ENCODE measurements at regions not wholly inside any gene's neighbourhood (a gene's known extent, or its start where the extent isn't known, plus 50 kb on each side); places are given as distances from the start of the nearest gene placed in this dataset.

DNA sequence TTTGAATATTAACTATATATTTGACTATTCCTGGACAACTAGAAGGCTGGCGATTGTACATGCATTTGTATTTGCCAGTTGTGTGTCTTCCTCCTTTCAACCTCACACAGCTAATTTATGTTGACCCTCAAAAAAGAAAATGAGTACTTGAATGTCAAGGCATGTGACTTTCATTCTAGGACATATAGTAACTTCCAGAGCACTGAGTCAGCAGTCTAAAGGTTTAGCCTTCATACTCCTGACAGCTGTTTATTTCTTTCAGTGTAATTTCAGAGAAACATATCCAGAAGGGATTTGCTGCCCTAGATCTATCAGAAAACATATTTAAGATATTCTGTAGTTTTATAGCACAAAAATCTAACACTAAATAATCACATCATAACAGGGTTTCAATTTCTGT is 74.6 kb upstream of the GOLGA8J start:
- Histone ChIP-seq H3K27me3 (ENCODE audit: insufficient read depth, poor library complexity, severe bottlenecking) (peaks cover 2% of the 10 kb centered on the region), H3K4me3 (replicated peaks; ENCODE audit: insufficient read depth, low read length) (no peak overlapping the region), H3K27ac (replicated peaks) (no peak overlapping the region)
- no peak for DNase-seq (ENCODE audit: low read depth in 1 of 2, low spot score in 1 of 2)
- TF ChIP-seq SPI1 (IDR thresholded peaks at IDR 0.05; ENCODE audit: borderline replicate concordance, low read depth) (no peak), POLR2AphosphoS5 (IDR thresholded peaks at IDR 0.05; ENCODE audit: low read depth) (no peak), GABPA (IDR thresholded peaks at IDR 0.05; ENCODE audit: low read depth) (no peak)
- TF ChIP-seq, protein P1, sequence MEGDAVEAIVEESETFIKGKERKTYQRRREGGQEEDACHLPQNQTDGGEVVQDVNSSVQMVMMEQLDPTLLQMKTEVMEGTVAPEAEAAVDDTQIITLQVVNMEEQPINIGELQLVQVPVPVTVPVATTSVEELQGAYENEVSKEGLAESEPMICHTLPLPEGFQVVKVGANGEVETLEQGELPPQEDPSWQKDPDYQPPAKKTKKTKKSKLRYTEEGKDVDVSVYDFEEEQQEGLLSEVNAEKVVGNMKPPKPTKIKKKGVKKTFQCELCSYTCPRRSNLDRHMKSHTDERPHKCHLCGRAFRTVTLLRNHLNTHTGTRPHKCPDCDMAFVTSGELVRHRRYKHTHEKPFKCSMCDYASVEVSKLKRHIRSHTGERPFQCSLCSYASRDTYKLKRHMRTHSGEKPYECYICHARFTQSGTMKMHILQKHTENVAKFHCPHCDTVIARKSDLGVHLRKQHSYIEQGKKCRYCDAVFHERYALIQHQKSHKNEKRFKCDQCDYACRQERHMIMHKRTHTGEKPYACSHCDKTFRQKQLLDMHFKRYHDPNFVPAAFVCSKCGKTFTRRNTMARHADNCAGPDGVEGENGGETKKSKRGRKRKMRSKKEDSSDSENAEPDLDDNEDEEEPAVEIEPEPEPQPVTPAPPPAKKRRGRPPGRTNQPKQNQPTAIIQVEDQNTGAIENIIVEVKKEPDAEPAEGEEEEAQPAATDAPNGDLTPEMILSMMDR (IDR thresholded peaks at IDR 0.05; ENCODE audit: insufficient read depth, low read length): no peak
- TF ChIP-seq, protein P2, sequence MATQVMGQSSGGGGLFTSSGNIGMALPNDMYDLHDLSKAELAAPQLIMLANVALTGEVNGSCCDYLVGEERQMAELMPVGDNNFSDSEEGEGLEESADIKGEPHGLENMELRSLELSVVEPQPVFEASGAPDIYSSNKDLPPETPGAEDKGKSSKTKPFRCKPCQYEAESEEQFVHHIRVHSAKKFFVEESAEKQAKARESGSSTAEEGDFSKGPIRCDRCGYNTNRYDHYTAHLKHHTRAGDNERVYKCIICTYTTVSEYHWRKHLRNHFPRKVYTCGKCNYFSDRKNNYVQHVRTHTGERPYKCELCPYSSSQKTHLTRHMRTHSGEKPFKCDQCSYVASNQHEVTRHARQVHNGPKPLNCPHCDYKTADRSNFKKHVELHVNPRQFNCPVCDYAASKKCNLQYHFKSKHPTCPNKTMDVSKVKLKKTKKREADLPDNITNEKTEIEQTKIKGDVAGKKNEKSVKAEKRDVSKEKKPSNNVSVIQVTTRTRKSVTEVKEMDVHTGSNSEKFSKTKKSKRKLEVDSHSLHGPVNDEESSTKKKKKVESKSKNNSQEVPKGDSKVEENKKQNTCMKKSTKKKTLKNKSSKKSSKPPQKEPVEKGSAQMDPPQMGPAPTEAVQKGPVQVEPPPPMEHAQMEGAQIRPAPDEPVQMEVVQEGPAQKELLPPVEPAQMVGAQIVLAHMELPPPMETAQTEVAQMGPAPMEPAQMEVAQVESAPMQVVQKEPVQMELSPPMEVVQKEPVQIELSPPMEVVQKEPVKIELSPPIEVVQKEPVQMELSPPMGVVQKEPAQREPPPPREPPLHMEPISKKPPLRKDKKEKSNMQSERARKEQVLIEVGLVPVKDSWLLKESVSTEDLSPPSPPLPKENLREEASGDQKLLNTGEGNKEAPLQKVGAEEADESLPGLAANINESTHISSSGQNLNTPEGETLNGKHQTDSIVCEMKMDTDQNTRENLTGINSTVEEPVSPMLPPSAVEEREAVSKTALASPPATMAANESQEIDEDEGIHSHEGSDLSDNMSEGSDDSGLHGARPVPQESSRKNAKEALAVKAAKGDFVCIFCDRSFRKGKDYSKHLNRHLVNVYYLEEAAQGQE (IDR thresholded peaks at IDR 0.05; ENCODE audit: insufficient replicate concordance, low read depth): no peak

- Histone ChIP-seq H3K4me3 (replicated peaks; ENCODE audit: insufficient read depth, low read length) (no peak overlapping the region), H3K27me3 (ENCODE audit: insufficient read depth, poor library complexity, severe bottlenecking) (no peaks in the 10 kb centered on the region), H3K27ac (replicated peaks) (no peak overlapping the region)
- DNase-seq (ENCODE audit: low read depth in 1 of 2, low spot score in 1 of 2): no peak
- TF ChIP-seq GABPA (IDR thresholded peaks at IDR 0.05; ENCODE audit: low read depth) (no peak), POLR2AphosphoS5 (IDR thresholded peaks at IDR 0.05; ENCODE audit: low read depth) (no peak), SPI1 (IDR thresholded peaks at IDR 0.05; ENCODE audit: borderline replicate concordance, low read depth) (no peak)
- TF ChIP-seq, protein P1 (IDR thresholded peaks at IDR 0.05; ENCODE audit: insufficient read depth, low read length): no peak
- TF ChIP-seq, protein P2 (IDR thresholded peaks at IDR 0.05; ENCODE audit: insufficient replicate concordance, low read depth): no peak
Measured at GRCh38 chr15:30001602-30002001, 81.2 kb upstream of the GOLGA8J start.

GRCh38 chr15:29998033-29998432 is 84.7 kb upstream of the GOLGA8J start:
- Histone ChIP-seq H3K4me3 (replicated peaks; ENCODE audit: insufficient read depth, low read length) (no peak overlapping the region), H3K27me3 (ENCODE audit: insufficient read depth, poor library complexity, severe bottlenecking) (no peaks in the 10 kb centered on the region), H3K27ac (replicated peaks) (no peak overlapping the region)
- DNase-seq (ENCODE audit: low read depth in 1 of 2, low spot score in 1 of 2): no peak
- TF ChIP-seq, protein P1 (IDR thresholded peaks at IDR 0.05; ENCODE audit: insufficient read depth, low read length): no peak
- TF ChIP-seq SPI1 (IDR thresholded peaks at IDR 0.05; ENCODE audit: borderline replicate concordance, low read depth): no peak
- TF ChIP-seq, protein P2 (IDR thresholded peaks at IDR 0.05; ENCODE audit: insufficient replicate concordance, low read depth): no peak
- no peak for TF ChIP-seq POLR2AphosphoS5 (IDR thresholded peaks at IDR 0.05; ENCODE audit: low read depth)
- no peak for TF ChIP-seq GABPA (IDR thresholded peaks at IDR 0.05; ENCODE audit: low read depth)
